ENCODE measurements at regions not wholly inside any gene's neighbourhood (a gene's known extent, or its start where the extent isn't known, plus 50 kb on each side); places are given as distances from the start of the nearest gene placed in this dataset.
"Not testable (repeated sequence)": the region's sequence is repeated elsewhere in the genome, so short reads cannot be mapped to it uniquely, and the experiment has no call there.

DNA sequence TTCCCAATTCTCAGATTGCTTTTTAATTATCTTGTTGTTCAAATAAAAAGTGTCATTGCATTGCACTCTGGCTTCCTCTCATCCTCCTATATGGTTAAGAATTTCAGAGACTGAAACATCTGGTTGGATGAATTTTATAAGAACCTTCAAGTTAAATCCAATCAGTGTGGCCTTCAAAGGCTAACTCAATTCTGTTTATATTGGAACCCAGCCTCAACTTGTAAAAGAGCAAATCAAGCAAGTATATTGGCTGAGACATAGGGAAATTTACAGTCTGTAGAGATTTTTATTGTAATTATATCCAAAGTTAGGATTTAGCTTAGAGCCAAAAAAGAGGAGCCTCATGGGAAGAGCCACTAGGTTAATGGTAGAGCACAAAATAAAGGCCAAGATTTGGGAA lies 159.9 kb upstream of the FER start:
- DNase-seq, result peak; percentile 45

GRCh38 chr5:108581026-108581425 lies 166.7 kb upstream of the FER start:
- DNase-seq, result no peak

GRCh38 chr5:108579236-108579635 lies 168.5 kb upstream of the FER start:
- DNase-seq, result no peak

GRCh38 chr5:108578791-108579190 lies 168.9 kb upstream of the FER start:
- no peak for DNase-seq

GRCh38 chr5:108567429-108567828 lies 180.3 kb upstream of the FER start:
- DNase-seq, result no peak

DNA sequence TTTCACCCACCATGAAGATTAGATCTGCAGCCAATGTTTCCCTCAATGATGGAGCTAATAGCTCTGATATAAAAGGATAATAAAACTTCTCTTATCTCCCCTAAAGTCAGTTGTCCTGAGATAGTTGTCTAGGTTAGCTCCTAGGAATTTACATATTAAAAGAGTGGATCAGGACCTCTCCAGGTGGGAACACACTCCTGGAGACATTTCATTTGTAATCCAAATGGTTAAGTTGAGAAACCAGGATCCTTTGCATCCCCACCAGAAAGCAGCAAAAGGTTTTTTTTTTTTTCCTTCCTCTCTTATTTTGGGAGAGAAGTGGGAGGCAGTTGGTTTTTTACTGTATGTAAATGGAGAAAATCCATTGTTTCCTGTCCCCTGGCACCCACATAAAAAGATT lies 182.5 kb upstream of the FBXL17 start:
- no peak for DNase-seq

DNA sequence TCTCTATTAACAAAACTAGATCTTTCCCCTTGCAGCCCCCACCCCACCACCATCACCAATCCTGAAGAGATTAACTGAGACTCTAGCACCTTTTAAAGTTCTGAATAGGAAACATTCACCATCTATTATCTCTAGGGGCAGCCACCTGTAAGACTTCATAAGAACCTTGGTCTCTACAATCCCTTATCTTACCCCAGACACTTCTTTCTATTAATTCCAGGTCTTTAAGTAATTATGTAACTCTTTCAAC lies 180.2 kb upstream of the FBXL17 start:
- DNase-seq, result no peak

DNA sequence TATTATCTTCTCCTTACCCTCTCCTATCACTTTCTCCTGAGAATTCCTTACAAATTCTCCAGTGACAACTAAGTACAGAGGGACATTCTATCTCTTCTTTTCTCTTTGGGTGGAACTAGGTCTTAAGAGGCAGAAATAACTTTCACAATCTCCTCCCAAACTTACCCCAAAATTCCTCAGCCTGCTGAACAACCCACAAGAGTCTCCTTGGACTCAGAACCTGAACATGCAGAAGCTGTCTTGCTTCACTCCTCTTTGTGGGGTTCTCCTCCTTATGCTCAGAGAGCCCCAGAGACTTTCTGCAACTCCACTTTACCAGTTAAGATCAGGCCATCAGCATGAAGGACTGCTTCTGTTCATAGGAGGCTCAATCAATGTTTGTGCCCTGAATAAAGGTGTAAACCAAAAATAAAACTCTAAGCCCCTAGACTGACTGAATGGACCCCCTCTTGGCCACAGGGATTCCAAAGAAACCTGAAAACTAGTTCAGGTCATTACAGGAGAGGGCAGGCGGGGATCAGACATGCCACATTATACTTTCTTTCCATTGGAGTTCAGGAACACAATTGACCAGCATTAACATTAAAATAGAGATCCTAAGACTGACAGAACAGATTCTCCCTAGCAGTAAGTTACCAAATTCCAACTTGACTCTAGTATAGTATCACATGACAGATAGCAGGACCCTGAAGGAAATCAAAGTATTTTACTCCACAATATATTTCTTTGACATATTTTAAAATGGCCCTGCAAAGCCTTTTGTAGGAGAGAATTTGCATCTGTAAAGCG lies 179.7 kb upstream of the FBXL17 start:
- DNase-seq, result no peak

GRCh38 chr5:108560581-108560980 lies 178.7 kb upstream of the FBXL17 start:
- peak; percentile 50 for DNase-seq

DNA sequence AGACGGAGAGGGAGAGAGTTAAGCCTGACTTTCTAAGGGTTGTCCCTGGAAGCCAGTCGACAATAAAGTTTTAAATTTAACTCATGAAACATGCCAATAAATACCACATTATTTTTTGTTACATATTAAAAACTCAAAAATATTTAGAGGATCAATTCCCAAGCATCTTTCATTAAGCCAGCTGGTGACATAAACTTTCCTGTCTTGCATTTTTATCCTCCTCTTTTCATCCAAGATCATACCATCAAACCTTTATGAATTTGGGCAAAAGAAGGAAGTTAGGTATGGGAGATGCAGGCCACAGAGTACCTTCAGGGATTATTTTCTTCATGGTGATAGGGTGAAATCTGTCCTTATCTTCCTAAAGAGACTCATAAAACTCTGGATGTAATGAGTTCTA lies 178.3 kb upstream of the FBXL17 start:
- no peak for DNase-seq

- not testable (repeated sequence) for DNase-seq
These were observed 176.9 kb upstream of the FBXL17 start for GRCh38 chr5:108558840-108559239.

GRCh38 chr5:108558142-108558541 lies 176.2 kb upstream of the FBXL17 start:
- DNase-seq, result not testable (repeated sequence)

DNA sequence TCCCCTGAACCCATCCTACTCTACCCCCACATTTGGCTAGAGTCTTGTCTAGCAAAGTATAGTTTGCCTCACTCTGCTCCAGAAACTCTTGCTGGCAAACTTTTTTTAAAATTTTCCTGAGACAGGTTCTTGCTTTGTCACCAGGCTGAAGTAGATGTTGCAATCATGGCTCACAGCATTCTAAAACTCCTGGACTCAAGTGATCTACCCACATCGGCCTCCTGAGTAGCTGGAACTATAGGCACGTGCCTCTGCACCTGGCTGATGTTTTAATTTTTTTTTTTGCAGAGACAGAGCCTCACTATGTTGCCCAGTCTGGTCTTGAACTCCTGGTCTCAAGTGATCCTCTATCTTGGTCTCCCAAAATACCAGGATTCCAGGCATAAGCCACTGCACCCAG lies 175.8 kb upstream of the FBXL17 start:
- no peak for DNase-seq

DNA sequence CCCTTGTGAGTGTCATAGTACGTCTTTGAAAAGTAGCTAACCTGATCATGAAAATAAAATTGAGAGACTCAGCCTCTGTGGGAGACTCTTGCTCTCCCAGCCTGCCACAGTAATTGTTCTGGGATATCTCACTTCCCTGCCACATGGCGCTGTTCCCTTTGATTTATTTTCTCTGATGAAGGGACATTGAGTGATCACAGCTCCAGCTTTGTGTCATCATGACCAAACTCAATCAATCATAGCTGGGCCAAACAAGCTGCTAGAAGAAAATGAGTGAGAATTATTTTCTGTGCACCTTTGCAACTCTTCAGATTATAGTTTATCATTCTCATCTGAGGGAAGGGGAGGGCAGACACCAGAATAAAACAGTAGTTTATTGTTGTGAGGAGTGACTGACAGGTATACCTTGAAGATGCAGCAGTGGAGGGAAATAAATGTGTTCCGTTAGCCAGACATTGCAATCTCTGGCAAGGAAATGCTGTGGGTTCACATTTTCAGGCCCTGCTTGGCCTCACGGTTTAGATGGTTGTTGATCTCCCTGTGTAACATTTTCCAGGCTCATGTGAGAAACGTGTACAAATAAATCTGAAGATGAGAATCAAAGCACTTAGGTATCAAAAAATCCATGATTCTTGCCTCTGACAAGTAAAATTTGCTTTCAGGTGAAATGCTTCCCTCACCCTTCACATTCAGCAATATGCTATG lies 174.7 kb upstream of the FBXL17 start:
- DNase-seq, result no peak

DNA sequence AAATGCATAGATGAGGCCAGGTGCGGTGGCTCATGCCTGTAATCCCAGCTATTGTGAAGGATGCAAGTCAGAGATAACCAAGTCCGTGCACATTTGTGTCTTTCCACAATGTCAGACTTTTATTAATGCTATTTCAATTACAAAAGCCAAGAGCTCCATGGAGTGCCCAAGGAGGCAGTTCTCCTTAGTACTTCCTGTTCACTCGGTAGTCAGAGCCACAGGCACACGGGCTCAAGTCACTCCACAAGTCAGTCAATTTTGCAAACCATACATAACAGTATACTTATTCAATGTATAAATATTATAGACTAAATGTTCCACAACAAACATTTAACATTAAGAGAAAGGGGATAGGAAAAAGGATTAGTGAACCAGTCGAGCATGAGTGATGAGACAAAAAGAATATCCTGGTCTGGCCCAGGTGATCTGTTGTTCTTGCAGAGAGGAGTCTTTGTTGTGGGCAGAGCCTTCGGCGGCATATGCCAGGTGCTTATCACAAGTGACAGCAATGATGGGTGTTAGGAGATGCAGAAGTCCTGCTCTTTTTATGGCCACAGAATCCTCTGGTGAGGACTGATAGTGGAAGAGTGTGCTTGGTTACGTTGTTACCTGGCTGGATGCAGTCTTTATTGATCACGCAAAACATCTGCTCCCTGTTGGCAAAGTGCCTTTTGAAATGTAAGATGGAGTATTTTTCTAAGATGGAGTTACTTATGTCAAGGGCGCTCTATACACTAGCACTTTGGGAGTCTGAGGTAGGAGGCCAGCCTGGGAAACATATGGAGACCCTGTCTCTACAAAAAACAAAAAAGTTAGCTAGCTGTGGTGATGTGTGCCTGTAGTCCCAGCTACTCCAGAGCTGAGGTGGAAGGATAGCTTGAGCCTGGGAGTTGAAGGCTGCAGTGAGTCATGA lies 167.0 kb upstream of the FBXL17 start:
- no peak for DNase-seq

- DNase-seq, result no peak
These were observed 165.0 kb upstream of the FBXL17 start for GRCh38 chr5:108546939-108547338.

GRCh38 chr5:108545301-108545700 lies 163.4 kb upstream of the FBXL17 start:
- DNase-seq, result no peak

DNA sequence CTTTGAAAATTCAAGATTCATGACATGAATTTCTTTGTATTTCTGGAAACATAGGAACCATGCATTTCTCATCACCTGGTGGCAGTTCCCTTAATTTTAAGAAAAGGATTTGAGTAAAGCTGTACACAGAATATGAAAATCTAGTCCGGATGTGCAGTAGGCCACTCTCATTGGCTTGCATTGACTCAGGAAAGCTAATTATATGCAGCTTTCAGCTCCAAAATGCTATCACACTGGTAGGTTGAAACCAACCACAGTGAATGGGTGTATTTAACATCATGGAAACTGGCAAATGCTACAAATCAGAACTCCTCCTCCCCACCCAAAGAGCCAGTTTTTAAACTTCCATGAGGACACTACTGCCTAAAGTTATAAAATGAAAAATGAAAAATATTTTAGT lies 161.6 kb upstream of the FBXL17 start:
- DNase-seq, result no peak

DNA sequence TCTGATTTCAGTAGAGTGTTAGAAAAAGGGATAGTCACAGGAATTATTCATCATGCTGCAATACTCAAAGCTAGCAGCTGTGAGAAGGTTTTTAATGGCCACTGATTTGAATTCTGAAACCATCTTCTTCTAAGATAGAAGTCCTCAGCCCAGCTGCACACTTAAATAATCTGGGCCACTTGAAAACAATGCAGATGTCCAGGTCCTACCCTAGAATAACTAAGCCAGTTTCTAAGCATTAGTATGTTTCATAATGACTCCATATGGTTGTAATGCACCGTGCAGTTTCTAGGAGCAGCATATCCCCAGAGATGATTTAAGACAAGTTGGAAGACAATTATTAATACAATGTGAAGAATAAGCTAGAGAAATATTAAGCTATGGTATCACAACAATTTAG lies 159.9 kb upstream of the FBXL17 start:
- no peak for DNase-seq

DNA sequence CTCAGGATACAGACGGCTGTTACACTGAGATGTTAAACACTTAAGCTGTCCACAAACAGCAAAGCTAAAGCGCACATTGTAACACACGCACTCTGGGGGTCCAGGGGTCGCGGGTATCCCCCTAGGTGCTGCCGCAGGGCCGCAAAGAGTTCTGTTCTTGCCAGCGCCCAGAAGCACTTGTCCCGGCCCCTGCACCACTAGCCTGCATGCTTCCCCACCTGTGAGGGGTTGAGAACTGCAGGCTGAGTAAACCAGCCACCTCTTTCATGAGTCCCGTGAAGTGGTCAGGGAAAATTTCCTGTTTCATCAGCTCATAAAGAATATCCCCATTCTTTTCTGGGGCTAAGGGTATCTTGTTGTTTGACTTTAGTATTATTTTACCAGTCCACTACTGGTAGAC lies 154.4 kb upstream of the FBXL17 start:
- no peak for DNase-seq

DNA sequence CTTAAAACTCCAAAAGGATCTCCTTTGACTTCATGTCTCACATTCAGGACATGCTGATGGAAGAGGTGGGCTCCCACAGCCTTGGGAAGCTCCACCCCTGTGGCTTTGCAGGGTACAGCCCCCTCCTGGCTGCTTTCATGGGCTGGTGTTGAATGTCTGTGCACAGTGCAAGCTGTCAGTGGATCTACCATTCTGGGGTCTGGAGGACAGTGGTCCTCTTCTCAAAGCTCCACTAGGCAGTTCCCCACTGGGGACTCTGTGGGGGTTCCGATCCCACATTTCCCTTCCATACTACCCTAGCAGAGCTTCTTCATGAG lies 150.2 kb upstream of the FBXL17 start:
- DNase-seq, result not testable (repeated sequence)

GRCh38 chr5:108531367-108532128 lies 149.7 kb upstream of the FBXL17 start:
- no peak for DNase-seq

GRCh38 chr5:108530706-108531105 lies 148.8 kb upstream of the FBXL17 start:
- no peak for DNase-seq

All from tongue (tissue), 1 donor.